ENCODE measurements at regions not wholly inside any gene's neighbourhood (a gene's known extent, or its start where the extent isn't known, plus 50 kb on each side); places are given as distances from the start of the nearest gene placed in this dataset.

DNA sequence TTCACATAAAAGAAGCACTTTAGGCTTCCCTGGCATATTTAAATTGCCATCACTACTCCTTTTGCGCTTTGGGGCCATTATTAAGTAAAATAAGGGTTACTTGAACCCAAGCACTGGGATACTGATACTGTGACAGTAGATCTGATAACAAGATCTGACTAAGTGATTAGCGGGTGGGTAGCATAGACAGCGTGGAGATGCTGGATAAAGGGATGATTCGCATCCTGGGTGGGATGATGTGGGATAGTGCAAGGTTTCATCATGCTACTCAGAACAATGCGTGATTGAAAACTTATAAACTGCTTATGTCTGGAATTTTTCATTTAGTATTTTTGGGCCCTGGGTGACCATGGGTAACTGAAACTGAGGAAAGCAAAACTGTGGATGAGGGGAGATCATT, 75.1 kb downstream of the PTTG1 start:
- TF ChIP-seq LBX2 (CRISPR knock-in tag; IDR thresholded peaks at IDR 0.05; ENCODE audit: borderline replicate concordance) = no peak
- TF ChIP-seq EZH2 (conservative IDR thresholded peaks at IDR 0.05; ENCODE audit: low read depth, low read length) = no peak
- TF ChIP-seq POLR2A (IDR thresholded peaks at IDR 0.05; ENCODE audit: insufficient read depth in 1 of 2, low read depth in 2 of 2, low read length in 2 of 2) = no peak

All from HepG2 (cell line).